AG08396 (cell line): ENCODE measurements at regions not wholly inside any gene's neighbourhood (a gene's known extent, or its start where the extent isn't known, plus 50 kb on each side); places are given as distances from the start of the nearest gene placed in this dataset.

Experiments
- DNase-seq: peaks from one replicate; pipeline ENCODE4 v3.0.0; 2012; ENCODE audit warnings: low spot score, mixed read lengths

GRCh38 chr2:147468349-147468748 is 376.5 kb upstream of the ACVR2A start:
- DNase-seq: no peak

DNA sequence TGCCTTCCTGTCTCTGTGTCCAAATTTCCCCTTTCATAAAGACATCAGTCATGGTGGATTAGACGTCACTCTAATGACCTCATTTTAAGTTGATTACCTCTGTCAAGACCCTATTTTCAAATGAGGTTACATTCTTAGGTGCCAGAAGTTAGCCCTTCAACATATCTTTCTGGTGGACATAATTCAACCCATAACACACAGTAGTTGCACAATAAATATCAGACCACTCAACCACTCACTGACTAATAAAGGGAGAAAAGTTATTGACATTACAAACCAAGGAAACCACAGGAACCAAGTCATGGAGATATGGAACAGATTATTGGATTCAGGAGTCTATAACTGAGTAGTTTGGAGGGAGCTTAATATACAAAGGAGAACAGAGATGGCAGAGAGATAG is 377.4 kb upstream of the ACVR2A start:
- no peak for DNase-seq

- no peak for DNase-seq
These were observed 380.0 kb upstream of the ACVR2A start for GRCh38 chr2:147464737-147465357.

- DNase-seq: no peak
These were observed 380.8 kb upstream of the ACVR2A start for GRCh38 chr2:147463881-147464520.

DNA sequence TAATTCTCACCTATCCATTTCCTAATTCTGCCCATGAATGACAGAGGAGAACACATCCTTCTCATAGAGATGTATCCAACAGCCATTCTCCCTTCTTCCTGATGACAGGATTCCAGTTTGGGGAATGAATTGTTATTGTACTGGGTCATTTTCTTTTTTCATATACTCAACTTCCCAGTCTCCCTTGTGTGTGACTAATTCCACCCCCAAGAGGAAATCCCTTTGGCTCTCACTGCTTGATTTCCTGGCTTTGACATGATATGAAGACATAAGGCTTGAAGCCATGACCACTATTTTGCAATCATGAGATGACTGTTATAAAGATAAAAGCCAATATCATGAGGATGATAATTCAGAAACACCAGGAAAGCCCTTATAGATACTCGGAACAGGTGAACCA is 384.7 kb upstream of the ACVR2A start:
- no peak for DNase-seq

DNA sequence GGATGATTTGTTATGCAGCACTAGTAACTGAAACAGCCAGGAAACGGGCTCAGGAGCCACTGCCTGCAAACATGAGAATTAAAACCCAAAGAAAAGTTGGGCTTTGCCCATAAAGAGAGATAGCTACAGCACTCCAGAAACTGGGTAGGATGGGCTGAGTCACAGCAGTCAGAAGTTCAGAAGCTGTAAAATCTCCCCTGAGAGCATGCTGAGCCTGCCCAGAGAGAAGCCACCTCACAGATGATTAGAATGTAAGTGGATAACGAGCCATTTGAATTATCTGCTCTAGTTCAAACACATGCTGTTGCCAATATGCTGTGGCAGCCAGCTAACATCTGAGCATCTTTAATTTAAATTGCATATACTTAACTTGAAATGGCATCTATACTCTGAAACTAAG is 388.1 kb upstream of the ACVR2A start:
- no peak for DNase-seq

DNA sequence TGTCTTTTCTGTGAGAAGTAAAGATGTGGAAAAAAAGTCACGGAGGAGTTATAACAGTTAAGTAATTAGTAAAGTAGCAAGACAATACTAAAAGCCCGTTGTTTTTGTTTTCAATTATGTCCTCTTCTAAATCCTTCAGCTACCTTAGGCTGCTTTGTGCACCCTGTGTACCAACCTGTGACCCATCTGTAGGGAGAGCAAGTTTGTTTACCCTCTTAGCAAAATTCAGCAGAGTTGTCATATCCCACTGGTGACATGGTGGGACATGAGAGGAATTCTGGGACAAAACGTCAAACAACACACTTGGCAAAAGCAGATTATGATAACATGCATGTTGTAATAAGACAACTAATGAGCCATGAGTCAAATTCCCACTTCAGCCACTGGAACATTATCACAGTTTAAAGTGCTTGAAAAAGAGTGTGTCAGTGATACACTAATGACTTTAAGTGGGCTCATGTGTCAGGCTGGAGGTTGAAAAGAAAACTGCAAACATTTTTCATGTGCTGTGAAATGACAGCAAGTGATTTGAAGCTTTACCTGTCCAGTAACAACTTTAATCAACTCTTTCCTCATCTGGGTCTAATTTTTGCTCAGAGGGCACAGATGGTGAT is 392.8 kb upstream of the ACVR2A start:
- no peak for DNase-seq

DNA sequence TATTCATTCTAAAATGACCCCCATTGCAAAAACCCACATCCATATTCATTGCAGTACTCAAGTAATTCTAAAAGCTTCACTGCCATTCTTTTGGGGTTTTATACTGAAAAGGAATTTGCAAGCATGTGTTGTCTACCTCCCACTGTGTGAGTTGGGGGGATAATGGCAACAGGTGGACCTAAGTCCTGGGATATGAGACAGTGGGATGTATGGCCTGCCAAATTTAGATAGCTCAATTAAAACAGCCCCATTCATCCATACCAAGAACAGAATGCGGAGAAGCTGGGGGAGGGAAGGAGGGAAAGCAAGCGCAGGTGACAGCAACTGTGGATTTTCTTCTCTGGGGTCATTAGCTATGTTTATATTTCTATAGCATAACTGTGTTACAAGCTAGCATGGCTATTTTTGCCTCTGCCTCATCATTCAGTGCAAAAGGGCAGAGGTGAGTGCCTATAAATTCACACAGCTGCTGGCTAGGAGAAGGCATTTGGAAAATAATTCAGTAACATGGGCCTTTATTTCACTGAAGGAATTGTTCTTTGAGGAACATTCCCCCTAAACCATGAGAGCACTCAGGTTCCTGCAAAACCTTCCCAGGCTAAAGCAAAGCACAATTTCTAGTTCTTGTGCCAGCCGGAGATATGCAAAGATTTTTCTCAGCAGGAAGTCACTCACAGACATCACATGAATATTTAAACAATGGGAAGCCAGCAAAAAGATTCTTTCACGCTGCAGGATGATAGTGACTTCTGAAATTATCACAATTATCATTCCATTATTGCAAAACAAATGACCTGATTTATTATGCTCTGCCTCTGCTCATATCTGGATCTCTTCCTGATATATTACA is 393.9 kb upstream of the ACVR2A start:
- DNase-seq: no peak

DNA sequence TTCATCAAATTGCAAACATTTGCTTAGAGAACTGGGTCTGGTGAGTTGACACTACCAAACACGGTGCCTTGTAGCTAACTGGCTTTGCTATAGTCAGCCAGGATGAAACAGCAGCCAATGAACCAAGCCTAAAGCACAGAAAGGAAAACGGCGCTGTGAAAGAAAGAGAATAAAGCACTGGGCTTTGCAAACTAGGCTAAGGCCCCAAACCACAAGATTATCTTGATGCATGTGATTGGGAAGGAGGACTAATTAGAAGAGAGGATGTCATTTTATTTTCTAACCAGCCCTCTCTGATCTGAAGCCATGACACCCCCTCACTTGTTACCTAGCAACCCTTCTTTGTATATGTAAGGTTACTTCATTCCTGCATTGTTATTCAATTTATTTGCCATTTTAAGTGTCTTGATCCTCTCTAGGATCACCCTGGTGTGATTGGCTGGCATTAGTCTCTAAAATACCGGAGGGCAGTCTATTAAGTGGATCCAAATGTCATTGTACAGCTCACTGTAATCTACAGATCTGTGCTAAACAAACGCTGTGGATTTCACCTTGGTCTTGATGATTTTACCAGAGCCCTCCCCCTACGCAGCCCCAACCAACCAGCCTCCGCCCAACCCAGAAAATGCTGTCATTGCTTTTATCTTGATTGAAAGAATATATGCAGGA is 395.4 kb upstream of the ACVR2A start:
- no peak for DNase-seq

- no peak for DNase-seq
These were observed 402.0 kb upstream of the ACVR2A start for GRCh38 chr2:147442816-147443215.

- no peak for DNase-seq
These were observed 403.6 kb upstream of the ACVR2A start for GRCh38 chr2:147441182-147441581.

DNA sequence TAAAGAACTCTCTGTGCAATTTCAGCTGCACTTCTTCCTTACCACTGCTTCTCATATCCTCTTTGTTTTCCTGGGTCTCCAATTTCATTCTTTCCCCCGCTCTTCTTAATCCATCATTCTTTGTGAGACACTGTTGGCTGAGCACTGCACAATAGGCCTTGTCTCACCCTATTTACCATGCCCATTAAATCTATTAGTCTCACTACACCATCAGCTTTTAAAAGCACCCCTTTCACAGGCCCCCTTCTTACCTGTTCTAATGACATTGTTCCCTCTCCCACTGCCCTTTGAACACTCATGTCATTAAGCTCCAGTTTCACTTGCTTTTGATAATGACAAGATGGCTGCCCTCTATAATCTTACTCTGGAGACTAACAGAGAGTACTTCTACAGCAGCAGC is 404.1 kb upstream of the ACVR2A start:
- no peak for DNase-seq

DNA sequence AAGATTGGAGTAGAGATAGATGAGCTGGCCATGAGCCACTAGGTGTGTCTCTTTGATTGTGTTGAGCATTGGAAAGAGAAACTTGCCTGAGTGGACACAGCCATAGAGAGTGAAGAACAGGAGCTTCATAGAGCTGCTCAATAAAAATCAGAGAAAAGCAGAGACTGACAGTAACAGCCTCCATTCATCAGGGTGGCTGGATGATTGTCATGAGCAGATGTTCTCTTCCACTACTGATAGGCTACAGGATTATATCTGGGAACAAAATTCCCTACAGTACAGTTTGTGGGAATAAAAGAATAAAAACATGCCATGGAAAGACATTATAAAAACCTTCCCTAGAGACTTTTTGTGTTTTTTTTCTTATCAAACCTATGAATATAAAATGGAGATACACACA is 404.8 kb upstream of the ACVR2A start:
- no peak for DNase-seq

DNA sequence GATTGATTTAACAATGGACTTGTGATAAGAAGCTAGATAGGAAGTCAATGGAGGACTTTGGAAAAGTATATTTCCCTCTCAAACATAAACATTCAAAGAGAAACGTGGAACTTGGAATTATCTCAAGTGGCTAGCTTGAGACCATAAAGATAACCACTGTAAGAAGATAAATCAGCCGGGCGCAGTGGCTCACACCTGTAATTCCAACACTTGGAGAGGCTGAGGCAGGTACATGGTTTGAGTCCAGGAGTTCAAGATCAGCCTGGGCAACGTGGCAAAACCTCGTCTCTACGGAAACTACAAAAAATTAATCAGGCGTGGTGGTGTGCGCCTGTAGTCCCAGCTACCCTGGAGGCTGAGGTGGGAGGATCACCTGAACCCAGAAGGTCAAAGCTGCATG is 405.9 kb upstream of the ACVR2A start:
- no peak for DNase-seq

DNA sequence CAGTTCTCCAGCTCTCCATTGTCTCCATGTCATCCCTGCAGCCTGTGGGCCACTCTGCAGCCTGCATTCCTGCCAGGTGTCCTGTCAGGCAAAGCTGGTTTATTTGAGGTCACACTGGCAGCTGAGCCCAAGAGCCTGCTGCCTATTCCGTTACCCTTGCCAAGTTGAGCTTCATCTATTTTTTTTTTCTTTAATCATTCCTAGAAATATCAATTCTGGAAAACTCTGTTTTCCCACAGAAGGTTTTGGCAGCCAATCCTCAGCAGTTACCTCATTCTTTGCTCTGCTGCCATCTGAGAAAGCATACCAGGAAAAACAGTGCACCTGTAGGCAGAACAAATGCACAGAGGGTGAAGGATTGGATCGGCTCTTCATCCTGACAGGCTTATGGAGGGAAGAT is 411.0 kb upstream of the ACVR2A start:
- no peak for DNase-seq

GRCh38 chr2:147430408-147430807 is 414.4 kb upstream of the ACVR2A start:
- DNase-seq: no peak

GRCh38 chr2:147428120-147428747 is 416.6 kb upstream of the ACVR2A start:
- no peak for DNase-seq

DNA sequence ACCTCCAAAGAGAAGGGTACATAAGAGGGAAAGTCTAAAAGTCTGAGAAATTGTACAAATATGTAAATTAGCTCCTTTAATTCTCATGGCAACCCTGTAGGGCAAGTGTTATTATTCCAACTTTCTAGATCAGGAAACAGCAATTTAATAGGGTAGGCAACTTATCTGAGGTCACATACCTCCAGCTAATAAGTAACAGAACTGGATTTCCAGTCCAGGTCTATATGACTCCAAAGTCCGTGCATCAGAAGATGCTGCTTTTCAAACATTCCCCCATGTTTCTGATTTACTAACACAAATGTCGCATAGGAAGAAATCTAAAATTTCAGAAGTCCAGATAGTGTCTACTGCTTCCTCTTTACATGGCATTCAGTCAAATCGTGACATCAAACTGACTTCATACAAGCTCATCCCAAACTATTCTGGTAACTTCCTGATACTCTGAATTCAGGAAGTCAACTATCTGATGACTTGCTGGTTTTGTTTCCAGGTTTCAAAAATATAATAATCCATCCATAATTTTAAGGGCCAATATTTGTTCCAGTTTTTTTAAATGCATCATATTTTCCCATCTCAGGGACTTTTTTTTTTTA is 419.3 kb upstream of the ACVR2A start:
- DNase-seq: no peak

GRCh38 chr2:147424766-147425165 is 420.1 kb upstream of the ACVR2A start:
- DNase-seq: no peak

- no peak for DNase-seq
These were observed 423.7 kb upstream of the ACVR2A start for GRCh38 chr2:147420947-147421675.

DNA sequence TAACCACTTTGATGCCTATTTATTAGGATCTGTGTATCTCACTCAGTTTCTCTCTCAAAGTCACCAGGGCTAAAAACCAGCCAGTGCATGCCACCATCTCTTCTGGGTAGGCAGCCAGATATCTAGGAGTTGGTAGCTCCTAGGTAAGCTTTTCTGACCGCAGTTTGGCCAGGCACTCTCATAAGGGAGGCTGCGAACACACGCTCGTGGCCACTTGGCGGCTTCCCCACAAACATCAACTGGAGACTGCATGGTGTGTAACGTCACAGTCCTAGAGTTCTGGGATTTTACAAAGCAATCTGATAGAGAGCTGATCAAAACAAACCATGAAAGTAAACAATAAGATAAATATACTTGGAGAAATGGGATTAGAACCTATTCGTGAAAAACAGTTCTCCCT is 424.3 kb upstream of the ACVR2A start:
- DNase-seq: no peak
